ENCODE measurements at regions not wholly inside any gene's neighbourhood (a gene's known extent, or its start where the extent isn't known, plus 50 kb on each side); places are given as distances from the start of the nearest gene placed in this dataset.

DNA sequence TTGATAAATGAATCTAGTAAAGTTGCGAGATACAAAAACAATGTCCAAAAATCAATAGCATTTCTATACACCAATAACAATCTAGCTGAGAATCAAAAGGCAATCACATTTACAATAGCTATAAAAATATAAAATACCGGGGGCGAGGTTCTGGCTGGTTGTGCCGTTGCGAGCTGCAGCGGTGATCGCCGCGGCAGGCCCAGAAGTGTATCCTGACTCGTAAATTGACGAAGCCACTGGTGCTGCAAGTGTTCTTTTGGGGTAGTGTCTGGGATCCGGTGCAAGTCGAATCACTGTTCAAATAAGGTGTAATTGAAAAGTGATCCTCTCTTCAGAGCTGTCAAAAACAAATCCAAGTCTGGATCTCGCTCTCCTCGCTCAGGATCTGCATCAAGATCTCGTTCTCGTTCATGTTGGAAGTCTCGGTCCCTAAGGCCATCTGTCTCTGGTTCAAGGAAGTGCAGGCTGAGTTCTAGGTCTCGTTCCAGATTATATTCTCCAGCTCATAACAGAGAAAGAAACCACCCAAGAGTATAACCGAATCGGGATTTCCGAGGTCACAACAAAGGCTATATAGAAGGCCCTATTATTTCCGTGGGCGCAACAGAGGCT is 80.1 kb upstream of the STT3B start:
- DNase-seq (ENCODE audit: low spot score), result no peak

- no peak for DNase-seq (ENCODE audit: low spot score)
Observed at GRCh38 chr3:31453430-31453829, 79.3 kb upstream of the STT3B start.

DNA sequence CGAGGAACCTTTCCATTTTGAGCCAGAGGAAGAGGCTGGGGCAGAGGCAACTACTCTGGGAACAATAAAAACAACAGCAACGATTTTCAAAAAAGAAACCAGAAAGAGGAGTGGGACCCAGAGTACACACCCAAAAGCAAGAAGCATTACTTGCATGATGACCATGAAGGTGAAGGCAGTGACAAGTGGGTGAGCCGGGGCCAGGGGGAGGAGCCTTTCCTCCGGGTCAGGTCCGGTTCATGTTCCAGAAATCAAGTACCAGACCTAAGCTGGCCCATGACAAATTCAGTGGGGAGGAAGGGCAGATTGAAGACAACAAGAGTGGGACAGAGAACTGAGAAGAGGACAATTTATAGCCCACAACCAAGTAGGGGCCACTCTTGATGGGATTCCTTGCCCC is 77.2 kb upstream of the STT3B start:
- DNase-seq (ENCODE audit: low spot score), result no peak

- DNase-seq (ENCODE audit: low spot score), result no peak
Observed at GRCh38 chr3:31456373-31456772, 76.4 kb upstream of the STT3B start.

- no peak for DNase-seq (ENCODE audit: low spot score)
Observed at GRCh38 chr3:31461426-31461825, 71.3 kb upstream of the STT3B start.

- no peak for DNase-seq (ENCODE audit: low spot score)
Observed at GRCh38 chr3:31462050-31462569, 70.6 kb upstream of the STT3B start.

DNA sequence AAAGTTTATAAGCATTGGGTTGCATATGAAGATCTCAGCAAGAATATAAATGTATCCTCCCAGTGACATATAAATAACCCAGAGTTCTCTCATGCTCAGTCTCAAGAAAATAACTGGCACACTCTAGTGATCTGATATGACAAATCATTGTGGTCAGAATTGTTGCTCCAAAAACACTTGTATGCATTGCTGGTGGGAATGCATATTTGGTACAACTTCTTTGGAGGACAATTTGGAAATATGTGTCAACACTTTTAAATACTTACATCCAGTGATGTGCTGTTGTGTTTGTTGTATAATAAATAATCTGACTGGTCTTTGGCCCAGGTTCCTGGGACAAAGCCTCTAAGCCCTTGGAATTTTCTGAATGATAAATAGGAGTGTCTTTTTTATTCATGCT is 66.7 kb upstream of the STT3B start:
- no peak for DNase-seq (ENCODE audit: low spot score)

GRCh38 chr3:31466866-31467265 is 65.9 kb upstream of the STT3B start:
- DNase-seq (ENCODE audit: low spot score), result no peak

DNA sequence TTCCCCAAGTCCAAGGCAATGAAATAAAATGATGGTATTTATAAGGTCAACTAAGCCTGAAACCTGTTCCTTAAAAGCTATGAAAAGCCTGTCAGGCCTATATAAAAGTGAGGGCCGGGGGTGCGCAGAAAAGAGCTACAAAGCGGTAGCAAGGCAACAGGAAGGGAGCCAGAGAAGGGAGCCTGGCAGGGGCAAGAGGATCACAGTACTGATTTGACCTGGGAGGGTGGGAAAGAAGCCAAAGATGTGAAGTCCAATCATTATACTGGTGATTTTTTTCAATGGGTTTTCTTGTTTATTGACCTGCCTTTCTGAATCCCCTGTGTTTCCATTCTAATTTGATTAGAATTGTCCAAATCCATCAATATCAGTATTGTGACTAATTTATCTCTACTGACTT is 64.3 kb upstream of the STT3B start:
- DNase-seq (ENCODE audit: low spot score), result no peak

- no peak for DNase-seq (ENCODE audit: low spot score)
Observed at GRCh38 chr3:31469385-31469784, 63.3 kb upstream of the STT3B start.

- no peak for DNase-seq (ENCODE audit: low spot score)
Observed at GRCh38 chr3:31472479-31473390, 60.0 kb upstream of the STT3B start.

GRCh38 chr3:31476209-31476608 is 56.5 kb upstream of the STT3B start:
- no peak for DNase-seq (ENCODE audit: low spot score)

DNA sequence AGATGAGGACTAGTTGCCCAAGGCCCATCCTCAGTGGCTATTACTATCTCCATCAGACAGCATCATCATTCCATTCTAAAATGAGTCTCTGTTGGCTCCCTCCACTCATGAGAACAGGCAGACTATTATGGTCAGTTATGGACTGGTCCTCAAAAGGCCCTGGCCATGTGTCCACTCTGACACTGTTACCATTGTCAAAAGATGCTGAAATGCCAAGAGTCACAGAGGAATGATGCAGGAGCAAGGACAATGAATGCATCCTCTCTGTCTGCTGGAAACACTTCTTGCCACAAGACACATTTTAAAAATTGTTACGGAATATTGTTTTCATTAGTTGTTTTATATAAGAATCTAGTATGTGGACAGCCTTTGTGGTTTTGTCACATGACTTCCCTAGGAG is 53.3 kb upstream of the STT3B start:
- no peak for DNase-seq (ENCODE audit: low spot score)

- no peak for DNase-seq (ENCODE audit: low spot score)
Observed at GRCh38 chr3:31481697-31482096, 51.0 kb upstream of the STT3B start.

- no peak for DNase-seq (ENCODE audit: low spot score)
Observed at GRCh38 chr3:31482493-31483200, 50.1 kb upstream of the STT3B start.
